ENCODE measurements at regions not wholly inside any gene's neighbourhood (a gene's known extent, or its start where the extent isn't known, plus 50 kb on each side); places are given as distances from the start of the nearest gene placed in this dataset.

DNA sequence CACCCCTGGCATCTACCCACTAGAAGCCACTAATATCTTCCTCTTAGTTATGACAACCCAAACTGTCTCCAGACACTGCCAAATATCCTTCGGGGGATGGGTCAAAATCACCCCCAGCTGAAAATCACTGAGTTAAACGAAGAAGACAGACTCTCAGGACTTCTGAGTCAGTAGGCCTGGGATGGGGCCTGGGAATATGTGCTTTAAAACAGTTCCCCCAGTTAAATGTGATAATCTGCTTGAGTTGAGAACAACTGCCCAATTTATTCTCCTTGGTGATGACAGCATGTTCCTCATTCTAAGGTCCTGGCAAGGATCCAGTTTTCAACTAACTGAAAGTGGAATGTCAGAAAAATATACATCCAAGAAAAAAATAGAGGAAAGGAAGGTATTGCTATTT is 52.4 kb downstream of the CBLL2 start:
- DNase-seq, result no peak

DNA sequence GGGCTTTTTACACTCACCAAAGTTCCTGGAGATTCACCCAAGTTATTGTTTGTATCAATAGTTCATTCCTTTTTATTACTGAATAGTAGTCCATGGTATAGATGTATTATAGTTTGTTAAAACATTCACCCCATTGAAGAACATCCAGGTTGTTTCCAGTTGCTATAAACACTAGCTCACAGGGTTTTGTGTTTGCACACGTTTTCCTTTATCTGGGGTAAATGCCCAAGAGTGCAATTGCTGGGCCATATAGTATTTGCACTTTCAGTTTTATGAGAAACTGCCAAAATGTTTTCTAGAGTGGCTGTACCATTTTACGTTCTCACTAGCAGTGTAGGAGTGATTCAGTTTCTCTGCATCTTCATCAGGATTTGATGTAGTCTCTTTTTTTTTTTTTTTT is 57.1 kb downstream of the CBLL2 start:
- no peak for DNase-seq

DNA sequence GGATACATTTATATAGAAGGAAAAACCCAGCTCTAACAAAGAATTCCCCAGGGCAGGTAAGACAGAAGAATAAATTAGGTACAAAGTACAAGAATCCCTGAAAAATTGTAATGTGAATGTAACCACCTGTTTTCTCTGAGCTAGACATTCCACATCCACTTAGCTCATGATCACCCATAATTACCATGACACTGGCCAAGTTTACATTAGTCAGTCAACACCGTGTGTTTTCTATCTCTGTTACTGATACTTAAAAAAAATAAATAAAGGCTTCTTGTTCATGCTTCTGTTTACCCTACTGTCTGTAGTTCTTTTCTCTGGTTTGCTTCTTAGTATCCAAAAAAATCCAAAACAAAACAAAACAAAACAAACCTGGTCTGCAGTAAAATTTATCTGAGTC is 66.0 kb downstream of the CBLL2 start:
- no peak for DNase-seq

DNA sequence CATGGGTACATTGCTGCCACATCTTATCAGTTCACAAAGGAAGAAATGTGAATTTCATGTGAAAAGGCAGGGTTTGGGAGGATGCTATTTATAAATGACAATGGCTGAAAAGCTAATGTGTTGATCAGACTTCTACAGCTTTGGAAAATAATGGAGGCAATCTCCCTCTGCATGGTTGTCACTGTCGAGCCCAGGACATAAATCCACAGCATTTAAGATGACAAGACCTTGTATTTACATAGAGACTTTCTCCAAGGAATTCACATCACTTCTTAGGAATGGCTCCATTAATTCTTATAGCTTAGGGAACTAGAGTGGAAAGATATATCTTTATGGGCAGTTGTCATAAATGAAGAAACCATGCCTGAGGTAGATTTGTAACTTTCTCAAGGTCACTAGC is 66.7 kb downstream of the CBLL2 start:
- DNase-seq, result no peak

DNA sequence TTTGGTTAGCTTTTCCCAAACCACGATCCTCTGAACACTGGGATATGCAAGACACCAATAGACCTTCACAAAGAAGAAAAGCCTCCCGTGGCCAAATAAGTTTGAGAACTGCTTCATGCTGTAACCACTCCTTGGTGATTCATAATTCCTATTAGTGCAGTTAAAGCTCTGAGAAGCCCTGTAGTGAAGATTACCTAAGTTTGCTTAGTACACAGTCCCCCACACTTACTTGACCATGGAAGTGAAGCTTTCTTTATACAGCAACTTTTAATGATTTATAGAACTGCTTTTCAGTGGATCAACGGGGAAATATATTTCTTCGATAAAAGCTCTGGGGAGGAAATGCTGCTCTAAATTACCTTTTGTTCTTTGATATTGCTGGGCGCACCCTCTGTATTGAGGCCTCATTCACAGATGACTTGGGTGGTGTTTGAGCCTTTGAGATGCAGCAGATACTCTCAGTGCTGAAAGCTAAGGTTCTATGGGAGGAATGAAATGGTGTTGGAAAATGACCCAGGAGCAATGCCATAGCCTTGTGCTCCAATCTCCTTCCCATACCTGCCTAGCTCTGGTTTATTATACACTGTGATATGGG is 67.4 kb downstream of the CBLL2 start:
- DNase-seq, result no peak

DNA sequence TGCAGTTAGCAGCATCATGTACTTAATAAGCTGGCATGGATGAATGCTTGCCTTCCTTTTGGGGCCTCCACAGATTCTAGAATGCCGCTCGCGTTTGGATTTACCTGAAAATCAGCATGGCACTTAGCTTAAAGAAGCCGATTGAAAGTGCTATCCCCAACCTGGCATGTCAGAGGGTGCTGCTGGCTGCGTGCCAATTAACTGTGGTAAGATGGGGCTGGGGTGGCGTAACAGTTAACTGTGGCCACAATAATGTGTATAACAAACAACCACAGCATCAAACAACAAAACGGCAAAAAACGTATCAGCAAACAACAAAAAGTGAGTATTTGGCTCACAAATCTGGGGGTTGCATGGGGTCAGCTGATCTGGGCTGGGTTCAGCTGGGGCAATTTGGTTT is 70.5 kb downstream of the CBLL2 start:
- no peak for DNase-seq

DNA sequence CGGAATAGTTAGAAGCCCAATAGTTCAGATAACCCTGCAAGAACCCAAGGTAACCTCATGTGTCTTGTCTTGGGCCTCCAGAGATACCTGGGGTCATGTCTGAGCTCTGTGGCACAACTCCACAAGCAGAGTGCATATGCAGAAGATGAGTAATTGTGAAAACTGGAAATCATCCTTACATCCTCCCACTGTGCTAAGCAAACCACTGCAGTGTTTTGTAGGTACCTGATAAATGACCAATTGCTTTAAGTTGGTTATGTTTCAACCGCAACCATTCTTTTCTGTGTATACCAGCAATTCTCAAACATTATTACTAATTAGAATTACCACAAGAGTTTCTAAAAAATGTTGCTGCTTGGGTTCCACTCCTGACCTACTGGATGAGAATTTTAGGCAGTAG is 73.2 kb downstream of the CBLL2 start:
- DNase-seq, result no peak

DNA sequence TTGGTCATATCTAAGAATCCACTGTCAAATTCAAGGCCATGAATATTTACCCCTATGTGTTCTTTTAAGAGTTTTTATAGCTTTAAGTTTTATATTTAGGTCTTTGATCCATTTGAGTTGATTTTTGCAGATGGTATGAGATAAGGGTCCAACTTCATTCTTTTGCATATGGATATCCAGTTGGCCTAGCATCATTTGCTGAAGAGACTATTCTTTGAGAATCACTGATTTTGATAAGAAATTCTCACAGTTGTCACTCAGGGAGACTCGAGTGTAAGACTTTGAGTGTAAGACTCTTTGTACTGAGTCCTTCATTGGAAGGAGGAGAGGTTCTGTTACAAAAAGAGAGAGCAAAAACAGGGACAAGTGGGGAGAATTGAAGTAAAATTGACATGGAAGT is 74.8 kb downstream of the CBLL2 start:
- no peak for DNase-seq

DNA sequence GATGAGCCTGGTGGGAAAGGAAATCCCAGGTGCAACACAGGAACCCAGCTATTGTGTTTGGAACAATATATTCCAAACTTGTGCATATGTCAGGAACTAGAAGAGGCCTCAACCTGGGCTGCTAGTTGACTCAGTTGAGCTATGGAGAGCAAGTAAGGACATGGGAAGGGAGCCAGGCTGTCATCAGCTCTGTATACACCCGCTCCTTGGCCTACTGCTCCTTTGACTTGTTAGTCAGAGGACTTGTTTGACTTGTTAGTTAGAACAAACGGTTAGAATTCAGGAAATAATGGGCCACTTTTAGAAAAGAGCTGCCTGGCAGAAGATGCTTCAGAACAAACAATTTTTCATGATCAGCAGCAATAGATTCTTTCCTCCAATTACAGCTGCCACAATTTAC is 76.4 kb downstream of the CBLL2 start:
- DNase-seq, result no peak

DNA sequence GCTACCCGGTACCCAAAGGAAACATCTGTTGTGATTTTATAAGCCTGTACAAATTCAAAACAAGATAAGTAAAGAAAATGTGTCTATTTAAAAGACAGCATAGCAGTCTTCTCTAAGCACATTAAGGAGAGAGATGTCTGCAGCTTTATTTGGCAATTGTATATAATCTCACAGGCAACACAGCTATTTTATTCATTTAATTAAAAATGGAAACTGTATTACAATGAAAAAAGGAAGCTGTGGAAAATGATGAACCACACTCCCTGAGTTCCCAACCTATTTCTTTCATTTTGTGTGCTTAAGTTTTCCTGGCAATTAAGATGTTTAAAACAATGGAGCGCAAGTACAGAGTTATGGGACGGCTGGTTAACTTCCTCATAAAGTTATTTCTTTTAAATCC is 78.4 kb downstream of the CBLL2 start:
- DNase-seq, result no peak

DNA sequence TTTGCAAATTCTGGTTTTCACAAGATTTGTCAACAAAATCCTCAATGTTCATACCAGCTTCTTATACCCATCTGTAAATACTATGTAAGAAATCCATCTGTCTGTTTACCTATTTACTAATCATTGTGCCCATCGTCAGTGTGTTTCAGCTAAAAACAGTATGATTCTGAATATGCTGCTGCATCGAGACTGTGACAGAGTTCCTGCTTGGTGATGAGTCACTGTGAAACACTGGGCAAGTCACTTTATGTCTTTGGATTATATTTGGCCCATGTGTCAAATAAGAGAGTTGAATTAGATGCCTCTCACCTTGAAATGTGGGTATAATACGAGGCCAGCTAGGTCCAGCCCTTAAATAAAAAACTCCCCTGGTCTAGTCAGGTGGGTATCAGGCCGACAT is 79.3 kb downstream of the CBLL2 start:
- no peak for DNase-seq

DNA sequence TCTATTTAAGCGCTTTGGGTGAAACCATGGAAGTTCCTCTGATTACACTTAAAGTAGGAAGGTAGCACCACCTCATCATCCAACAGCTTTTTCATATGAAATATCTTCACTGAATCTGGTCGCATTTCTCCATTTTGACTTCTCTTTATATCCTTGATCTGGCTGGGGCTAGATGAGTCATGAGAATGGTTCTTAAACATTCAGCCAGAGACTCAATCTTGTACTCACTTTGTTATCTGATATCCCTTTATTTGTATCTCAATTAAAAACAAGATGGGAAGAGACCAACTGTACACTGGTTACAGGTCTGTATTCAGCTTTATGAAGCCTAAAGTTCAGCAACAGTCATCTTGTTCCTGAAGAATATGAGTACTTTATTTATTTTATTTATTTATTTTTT is 84.9 kb downstream of the CBLL2 start:
- no peak for DNase-seq

DNA sequence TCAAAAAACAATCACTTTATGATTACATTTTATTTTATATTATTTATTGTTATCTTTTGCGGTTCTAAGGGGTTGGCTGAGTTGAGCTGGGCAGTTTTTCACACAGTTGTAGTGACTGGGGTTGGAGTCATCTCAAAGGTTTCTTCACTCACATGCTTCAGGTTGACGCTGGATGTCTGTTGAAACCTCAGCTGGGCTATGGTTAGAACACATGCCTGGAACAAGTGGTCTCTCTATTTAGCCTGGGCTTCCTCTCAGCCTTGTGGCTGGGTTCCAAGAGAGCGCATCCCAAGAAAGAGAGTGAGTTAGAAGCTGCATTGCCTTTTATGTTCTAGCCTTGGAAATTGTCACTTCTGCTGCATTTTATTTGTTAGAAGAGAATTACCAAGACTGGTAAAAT is 87.4 kb downstream of the CBLL2 start:
- no peak for DNase-seq

DNA sequence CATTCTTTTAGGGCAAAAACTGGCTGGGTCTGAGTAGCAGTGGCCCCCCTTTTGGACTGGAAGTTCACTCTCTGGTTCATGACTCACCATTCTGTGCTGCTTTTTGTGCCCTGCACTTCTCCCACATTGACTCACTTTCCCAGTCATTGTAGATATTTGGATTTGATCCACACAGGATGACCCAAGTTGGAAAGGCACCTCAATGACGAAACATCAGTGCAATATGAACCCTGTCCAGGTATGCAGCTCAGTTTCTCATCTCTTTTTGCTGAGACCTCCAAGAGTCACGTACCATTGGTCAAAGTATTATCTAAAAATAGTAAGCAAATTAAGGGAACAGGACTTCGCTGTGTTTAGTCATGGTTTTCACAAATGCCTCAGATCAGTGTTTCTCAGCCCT is 92.7 kb downstream of the CBLL2 start:
- DNase-seq, result no peak

DNA sequence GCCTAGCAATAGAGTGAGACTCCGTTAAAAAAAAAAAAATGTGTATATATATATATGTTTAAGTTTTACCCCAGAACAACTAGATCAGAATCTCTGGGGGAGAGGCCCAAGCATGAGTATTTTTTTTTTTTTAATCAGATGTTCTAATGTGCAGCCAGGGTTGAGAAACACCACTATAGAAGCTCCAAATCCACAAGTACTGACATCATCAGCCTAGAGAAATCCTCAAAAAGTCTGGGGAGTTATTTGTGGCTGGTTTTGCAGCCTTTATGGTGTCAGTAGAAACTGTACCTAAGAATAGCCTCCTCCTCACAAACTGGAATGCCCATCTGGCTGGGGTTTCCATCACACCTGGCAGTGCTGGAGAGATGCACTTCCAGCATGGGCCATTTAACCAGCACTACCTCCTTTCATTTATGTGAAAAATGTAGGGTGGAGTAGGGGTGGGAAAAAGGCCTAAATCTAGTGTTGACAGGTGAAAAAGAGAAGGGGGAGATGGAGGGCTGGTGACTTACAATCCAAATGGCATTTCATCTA is 93.5 kb downstream of the CBLL2 start:
- no peak for DNase-seq

DNA sequence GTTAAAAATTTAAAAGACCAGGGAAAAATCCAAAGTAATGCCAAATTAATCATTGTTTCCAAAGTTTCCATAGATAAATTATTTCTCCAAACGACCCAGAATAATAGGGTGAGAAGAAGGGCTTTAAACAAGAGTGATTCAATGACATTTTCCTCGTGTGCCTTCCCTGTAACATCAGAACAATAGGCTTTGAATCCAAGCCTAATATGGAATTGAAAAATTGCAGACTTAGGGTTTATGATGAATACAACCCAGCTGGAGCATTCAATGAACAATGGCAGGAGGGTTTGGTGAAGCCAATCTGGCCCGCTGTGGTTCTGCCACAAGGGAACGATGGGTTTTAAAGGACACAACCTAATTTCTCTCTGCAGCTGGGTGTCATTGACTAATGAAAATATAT is 94.2 kb downstream of the CBLL2 start:
- DNase-seq, result no peak

DNA sequence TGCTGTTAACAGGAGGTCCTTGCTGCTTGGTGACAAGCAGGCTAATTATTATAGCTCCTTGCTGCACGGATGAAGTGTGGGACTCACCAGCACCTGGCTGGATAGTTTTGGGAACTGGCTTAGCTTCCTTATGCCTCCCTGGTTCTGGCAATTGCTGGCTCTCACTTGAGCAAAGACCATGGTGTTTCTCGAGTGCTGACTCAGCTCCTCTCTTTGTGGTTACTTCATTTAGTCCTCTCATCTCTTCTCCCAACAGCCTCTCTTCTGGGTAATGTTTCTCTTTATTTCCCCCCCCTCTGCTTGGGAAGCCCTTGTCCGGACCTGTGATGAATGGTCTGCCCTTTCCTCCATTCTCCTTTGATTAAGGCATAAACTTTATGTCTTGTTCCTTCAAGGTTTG is 100.4 kb downstream of the CBLL2 start:
- no peak for DNase-seq

DNA sequence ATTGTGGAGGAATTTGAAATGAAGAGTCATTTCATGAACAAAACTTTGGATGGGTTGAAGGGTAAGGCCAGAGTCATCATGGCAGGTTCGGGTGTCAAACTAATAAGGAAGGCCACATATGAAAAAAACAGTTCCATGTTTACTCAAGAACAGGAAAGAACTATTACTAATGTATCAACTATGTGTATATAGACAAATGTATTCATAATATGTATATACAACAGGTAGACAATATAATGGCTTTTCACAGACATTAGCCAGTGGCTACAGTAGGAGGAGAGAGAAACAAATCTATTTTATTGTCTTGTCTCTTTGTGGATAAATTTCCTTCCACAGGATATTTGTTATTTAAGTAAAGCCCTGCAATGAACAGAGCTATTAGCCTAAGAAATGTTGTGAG is 101.1 kb downstream of the CBLL2 start:
- no peak for DNase-seq

DNA sequence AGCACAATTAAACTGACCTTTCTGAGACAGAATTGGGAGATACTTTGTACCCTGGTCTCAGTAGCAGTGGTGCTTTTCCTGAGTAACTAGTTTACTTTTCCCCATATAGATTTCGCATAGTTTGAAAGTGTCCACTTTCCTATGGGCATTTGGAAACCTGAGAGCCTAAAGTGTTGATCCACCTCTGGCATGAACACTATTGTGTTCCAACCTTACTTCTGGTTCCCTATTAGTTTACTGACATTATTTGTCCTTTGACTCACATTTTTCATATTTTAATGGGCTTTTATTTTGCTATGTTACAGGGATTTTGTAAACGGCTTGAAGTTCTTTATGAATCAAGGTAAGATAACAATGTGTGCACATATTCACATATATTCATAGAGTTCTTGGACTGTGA is 103.7 kb downstream of the CBLL2 start:
- no peak for DNase-seq

DNA sequence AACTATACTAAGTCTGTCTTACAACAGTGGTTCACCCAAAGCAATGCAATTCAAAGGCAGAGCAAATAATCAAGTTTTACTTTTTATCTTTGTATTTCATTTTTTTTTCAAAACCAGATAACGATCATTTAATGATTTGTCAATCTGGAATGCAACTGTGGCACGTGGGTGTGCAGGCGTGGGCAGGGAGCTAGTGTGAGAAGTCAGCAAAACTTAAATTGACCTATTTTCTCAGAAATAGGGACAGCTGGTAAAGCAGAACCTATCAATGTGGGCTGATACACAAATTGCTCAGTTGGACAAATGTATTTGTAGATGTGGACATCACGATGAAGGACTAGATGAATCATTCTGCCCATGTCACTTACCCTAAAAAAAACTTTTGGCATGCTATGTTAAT is 105.6 kb downstream of the CBLL2 start:
- no peak for DNase-seq

DNA sequence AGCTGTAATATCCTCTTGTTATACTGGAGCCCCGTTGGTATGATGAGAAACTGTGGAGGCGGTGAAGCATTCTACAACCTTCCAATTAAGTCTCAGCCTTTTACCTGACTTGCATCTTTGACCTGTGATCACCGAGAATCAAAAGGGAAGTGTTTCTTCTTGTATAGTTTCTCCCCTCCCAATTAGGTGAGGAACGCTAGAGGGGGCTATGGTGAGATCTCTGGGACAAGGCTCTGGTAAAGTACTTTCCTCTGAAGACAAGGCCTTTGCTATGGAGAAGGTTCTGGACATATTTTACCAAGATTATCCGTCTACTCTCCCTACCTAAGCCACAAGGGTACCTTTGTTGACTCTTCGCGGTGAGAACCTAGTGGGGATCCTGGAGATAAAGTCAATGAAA is 111.3 kb downstream of the CBLL2 start:
- no peak for DNase-seq

DNA sequence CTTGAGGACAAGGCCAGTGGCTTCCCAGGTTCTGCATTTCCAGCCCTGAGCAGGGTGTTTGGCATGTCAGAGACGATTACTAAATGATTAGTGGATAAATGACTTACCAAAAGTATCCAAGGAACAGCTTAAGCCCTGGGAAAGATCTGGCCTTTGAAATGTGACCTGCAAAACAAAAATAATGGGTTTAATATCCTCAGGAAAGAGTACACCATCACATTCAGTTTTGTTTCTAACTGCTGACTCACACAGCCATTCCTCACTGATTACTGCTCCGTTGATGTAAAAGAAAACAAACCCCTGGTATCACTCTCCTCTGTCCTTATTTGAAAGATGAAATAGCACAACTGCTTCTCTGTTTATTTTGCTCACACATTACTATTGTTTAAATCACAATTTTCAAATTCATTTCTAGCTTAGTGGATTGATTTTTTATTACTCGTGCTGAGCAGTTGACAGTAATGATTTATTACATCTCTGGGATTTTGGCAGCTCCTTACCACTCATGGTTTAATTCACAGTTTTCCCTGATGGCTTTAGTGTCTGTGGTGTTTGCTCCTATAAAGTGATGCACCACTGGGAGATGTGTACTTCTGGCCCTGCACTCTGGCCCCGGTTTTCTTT is 117.0 kb downstream of the CBLL2 start:
- DNase-seq, result no peak

DNA sequence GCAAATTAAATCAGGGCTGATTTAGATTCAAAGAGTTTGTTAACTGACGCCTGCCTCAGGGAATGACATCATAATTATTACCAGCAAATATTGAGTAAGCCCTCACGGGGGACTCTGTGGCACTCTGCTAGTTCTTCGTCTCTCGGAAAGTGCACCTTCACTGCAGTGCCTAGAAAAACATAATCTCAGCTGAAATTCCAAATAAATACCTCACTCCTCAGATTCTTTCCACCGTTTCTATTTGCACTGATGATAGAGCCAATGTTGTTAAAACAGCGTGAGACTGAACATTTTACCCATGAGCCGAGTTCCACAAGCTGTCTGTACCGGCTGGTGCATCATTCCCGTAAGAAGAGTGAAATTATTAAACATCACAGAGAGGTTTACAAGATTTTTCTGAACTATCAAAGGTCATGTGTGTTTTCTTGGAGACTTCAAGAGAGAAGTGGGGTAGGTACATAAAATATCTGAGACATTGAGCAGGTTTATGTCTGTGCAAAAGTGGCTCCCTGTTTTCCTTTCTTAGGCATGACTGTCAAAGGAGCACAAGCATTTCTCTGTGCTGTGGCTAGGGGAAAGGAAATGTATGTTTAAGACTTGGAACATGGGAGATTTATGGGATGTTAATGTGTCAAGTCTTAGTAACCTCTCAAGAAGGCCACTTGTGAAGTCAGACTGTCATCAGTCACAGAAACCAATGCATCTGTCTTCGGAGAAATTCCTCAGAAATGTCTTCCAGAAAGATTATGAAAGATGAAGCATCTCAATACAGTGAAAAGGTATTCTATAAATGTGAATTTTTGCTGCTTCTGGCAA is 119.6 kb downstream of the CBLL2 start:
- DNase-seq, result no peak

DNA sequence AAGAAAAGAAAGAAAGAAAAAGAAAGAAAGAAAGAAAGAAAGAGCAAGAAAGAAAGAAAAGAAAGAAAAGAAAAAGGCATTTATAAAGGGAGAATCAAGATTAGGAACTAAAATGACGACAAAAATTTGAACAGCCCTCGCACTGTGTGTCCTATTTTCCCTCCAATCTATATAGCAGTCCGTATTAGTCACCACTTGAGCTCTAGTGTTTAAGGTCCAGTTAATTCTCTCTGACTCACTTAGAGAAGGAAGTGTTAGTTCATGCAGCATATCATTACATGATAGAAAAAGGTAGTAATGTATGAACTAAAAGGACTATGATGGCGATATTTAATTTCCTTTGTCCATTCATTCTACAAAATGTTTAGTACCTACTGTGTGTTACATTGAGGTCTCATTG is 122.7 kb downstream of the CBLL2 start:
- no peak for DNase-seq

All from NCI-H1048 (cell line).